ENCODE measurements at regions not wholly inside any gene's neighbourhood (a gene's known extent, or its start where the extent isn't known, plus 50 kb on each side); places are given as distances from the start of the nearest gene placed in this dataset.

GRCh38 chr5:106374956-106375355, 1295.8 kb downstream of the EFNA5 start:
- TF ChIP-seq POLR2AphosphoS5 (IDR thresholded peaks at IDR 0.05) (no peak), CTCF (IDR thresholded peaks at IDR 0.05) (no peak), POLR2A (IDR thresholded peaks at IDR 0.05) (no peak)

Measured in sigmoid colon (tissue), 4 donors.